PC-9 (cell line): ENCODE measurements at regions not wholly inside any gene's neighbourhood (a gene's known extent, or its start where the extent isn't known, plus 50 kb on each side); places are given as distances from the start of the nearest gene placed in this dataset.
"Not testable (repeated sequence)": the region's sequence is repeated elsewhere in the genome, so short reads cannot be mapped to it uniquely, and the experiment has no call there.

Experiments used
- CTCF ChIP-seq: fragments of 200-600 bp; sonication (generic); conservative IDR thresholded peaks from 2 replicates; pipeline ENCODE4 v1.6.1; 2017; ENCODE audit warnings: mixed run types, antibody characterized with exemption, mild to moderate bottlenecking, moderate library complexity
- EZH2 ChIP-seq: fragments of 200-600 bp; sonication (generic); IDR thresholded peaks from 2 replicates; pipeline ENCODE4 v1.8.0; 2017; ENCODE audit warnings: antibody characterized with exemption, low read depth

GRCh38 chr11:49365375-49365774 lies 157.0 kb upstream of the FOLH1 start:
- TF ChIP-seq CTCF, EZH2: not testable (repeated sequence)
